Large intestine (tissue), 3 donors: ENCODE measurements at regions not wholly inside any gene's neighbourhood (a gene's known extent, or its start where the extent isn't known, plus 50 kb on each side); places are given as distances from the start of the nearest gene placed in this dataset.

ENCODE experiments used
- DNase-seq, 2 donors: peaks; one replicate each; pipeline versions ENCODE4 v3.0.0 to v3.0.0-alpha.2; 2013
- H3K27ac ChIP-seq: one replicate; pipeline ENCODE4 v1.5.1; 2013; ENCODE audit warnings: low read length
- H3K27me3 ChIP-seq: 2 replicates; pipeline ENCODE4 v1.6.1; 2013; ENCODE audit warnings: low read length; ENCODE audit not compliant: control insufficient read depth, insufficient read depth
- H3K36me3 ChIP-seq: 2 replicates; pipeline ENCODE4 v1.6.1; 2013; ENCODE audit warnings: low read length; ENCODE audit not compliant: control insufficient read depth, insufficient read depth
- H3K4me1 ChIP-seq: one replicate; pipeline ENCODE4 v1.6.1; 2013; ENCODE audit warnings: low read length; ENCODE audit not compliant: control insufficient read depth, insufficient read depth
- H3K4me3 ChIP-seq: one replicate; pipeline ENCODE4 v1.5.1; 2013; ENCODE audit warnings: low read length
- H3K9me3 ChIP-seq: one replicate; pipeline ENCODE4 v1.6.1; 2013; ENCODE audit warnings: mild to moderate bottlenecking, low read depth, low read length, moderate library complexity; ENCODE audit not compliant: control insufficient read depth
- WGBS: methylation state at CpG from one replicate; pipeline ENCODE4 v1.1.5; 2013; ENCODE audit warnings: low lambda C conversion rate; ENCODE audit not compliant: insufficient coverage; 5-methylcytosine and 5-hydroxymethylcytosine counted together

DNA sequence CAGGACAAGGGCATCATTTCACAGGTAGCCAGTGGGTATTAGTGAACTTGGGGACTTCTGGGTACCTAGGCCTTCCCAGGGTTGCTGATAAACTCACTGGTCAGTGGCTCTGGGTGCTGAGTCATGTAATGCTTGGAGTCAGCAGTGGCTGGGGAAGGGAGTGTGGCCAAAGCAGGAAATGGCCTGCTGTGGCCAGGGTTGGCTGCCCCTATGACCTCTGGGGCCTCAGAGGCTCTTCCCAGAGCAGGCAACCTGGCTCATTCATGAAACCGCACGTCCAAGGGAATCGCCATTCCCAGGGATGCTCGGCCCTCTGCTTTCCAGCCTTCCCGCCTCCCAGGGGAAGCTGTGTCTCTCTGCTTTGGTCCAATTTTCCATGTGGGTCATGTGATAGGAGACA lies 294.9 kb downstream of the DYSF start:
- Histone ChIP-seq H3K36me3 (no peaks in the 10 kb centered on the region), H3K27me3 (no peaks in the 10 kb centered on the region), H3K27ac (no peak overlapping the region), H3K4me1 (peaks cover 6% of the 10 kb centered on the region), H3K9me3 (no peaks in the 10 kb centered on the region), H3K4me3 (no peak overlapping the region)
- no peak for DNase-seq
- WGBS, result no CpG with 5 or more reads among the region's 5 CpGs

DNA sequence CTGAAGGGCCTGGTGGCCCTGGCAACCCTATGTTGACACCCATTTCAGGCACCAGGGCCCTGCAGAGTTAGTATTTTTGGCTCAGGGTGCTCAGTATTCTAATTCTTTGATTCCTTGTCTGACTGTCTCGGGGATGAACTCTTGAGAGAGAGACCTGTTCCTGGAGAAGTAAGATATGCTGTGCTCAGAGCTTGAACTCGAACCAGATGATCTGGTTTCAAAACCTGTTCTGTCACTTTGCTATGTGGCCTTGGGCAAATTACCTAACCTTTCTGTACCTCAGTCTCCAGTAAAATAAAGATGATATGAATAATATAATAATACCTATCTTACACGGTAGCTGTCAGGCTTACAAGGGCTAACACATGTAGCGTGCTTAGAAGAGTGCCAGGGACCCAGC lies 294.2 kb downstream of the DYSF start:
- Histone ChIP-seq H3K27me3 (no peaks in the 10 kb centered on the region), H3K4me3 (no peak overlapping the region), H3K36me3 (no peaks in the 10 kb centered on the region), H3K27ac (no peak overlapping the region), H3K9me3 (no peaks in the 10 kb centered on the region), H3K4me1 (peaks cover 6% of the 10 kb centered on the region)
- no peak for DNase-seq
- WGBS, result 60% methylated on average over 1 of the region's 4 CpGs

DNA sequence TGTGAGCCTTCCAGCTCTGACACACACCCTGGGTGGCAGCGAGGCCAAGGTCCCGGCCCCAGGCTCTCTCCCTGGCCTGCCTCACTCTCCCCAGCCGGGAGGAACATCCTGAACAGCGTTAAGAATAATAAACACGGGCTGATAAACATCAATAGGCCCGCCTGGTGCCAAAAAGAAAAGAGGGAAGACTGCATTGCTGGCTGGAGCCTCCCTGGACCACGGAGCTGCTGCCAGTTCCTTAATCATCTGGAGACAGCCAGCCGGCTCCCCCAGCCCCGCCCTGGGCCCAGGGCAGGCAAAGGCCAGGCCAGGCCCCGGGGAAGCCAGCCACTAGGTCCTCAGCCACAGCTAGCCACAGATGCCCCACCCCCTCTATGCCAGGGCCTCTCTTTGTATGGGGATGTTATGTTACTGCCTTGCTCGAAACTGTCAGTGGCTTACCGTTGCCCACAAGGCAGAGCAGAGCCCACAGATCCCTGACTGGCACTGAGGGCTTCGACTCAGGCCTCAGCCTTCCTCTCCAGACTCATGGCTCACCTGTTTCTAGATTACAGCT lies 293.7 kb downstream of the DYSF start:
- no peaks in the 10 kb centered on the region for H3K27me3 ChIP-seq
- no peak for DNase-seq
- H3K27ac ChIP-seq, result no peak overlapping the region
- WGBS, result no CpG with 5 or more reads among the region's 13 CpGs
- no peaks in the 10 kb centered on the region for H3K9me3 ChIP-seq
- no peak overlapping the region for H3K4me3 ChIP-seq
- no peaks in the 10 kb centered on the region for H3K36me3 ChIP-seq
- H3K4me1 ChIP-seq, result peaks cover 6% of the 10 kb centered on the region

DNA sequence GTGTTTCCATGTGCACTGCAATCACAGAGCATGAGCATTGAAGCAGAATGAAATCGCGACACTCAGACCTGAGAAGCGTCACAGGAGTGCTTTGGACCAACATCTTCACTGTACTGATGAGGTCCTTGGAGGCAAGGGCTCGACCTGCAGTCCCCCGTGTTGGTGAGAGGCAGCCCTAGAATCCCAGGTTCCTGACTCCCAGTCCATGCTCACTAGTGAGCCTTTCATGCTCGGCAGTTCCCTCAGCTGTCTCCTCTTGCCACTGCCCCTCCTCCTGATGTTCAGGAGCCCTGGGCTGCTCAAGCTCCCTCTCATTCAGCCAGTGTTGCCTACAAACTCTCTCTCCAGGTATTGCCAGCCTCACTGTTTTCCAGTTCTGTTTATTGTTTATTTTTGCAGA lies 291.4 kb downstream of the DYSF start:
- H3K4me1 ChIP-seq, result peaks cover 6% of the 10 kb centered on the region
- no peaks in the 10 kb centered on the region for H3K36me3 ChIP-seq
- H3K9me3 ChIP-seq, result no peaks in the 10 kb centered on the region
- no CpG with 5 or more reads among the region's 6 CpGs for WGBS
- no peaks in the 10 kb centered on the region for H3K27me3 ChIP-seq
- no peak for DNase-seq
- H3K27ac ChIP-seq, result no peak overlapping the region
- H3K4me3 ChIP-seq, result no peak overlapping the region

DNA sequence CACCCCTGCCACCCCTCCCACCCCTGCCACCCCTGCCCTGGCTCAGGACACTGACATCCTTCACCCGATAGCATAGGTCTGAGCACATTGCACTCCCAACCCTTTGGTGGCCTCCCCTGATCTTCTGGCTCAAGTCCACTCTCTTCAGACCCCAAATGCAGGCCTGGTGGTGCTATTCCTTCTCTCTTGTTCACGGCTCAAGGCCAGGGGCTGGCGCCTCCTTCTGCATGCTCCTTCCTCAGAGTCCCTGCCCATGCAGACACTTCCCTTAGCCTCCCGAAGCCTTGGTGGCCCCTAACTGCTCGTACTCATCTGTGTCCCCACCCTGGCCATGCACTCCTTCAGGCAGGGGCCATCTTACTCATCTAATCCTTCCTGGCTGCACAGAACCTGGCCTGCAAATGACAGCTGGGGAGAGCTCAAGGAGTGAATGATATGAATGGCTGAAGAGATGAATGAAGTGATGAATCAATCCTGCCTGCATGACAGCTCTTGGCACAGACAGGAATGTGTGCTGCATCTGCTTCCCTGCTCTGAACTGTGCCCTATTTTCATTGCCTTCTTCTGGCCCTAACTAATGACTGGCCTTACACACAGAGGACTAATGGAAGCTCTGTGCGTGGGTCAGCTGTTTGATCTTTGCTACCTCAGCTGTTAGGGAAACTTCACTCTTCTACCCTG lies 290.8 kb downstream of the DYSF start:
- Histone ChIP-seq H3K27ac (no peak overlapping the region), H3K4me3 (no peak overlapping the region), H3K27me3 (no peaks in the 10 kb centered on the region), H3K4me1 (peaks cover 6% of the 10 kb centered on the region), H3K9me3 (no peaks in the 10 kb centered on the region), H3K36me3 (no peaks in the 10 kb centered on the region)
- no CpG with 5 or more reads among the region's 6 CpGs for WGBS
- no peak for DNase-seq

DNA sequence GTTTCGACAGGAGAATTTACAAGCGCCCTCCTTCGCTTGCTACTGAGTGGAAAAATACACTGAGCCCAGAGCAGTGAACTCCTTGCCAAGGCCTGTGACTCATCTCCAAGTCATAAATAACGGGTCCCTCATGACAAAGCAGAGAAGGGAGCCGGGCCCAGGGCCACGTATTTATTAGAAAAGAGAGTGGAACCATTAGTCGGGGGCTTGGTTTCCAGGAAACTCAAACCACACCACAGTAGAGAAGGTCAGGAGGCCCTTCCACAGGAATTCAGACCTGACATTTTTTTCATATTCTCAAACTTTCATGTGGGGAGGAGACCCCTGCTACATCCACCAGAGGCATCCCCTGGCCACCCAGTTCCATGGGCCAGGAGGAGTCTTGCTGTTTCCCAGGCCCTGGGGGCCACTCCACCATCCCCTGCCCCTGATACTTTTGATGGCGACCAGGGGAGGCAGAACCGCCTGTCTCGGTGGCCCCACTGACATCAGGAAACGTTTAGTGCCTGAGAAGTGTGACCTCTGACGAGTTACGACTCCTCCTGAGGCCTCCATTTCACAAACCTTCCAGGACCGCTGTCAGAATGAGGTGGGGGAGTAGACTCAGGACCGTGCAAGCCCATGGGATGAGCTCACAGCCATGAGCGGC lies 289.7 kb downstream of the DYSF start:
- no CpG with 5 or more reads among the region's 16 CpGs for WGBS
- H3K9me3 ChIP-seq, result no peaks in the 10 kb centered on the region
- no peaks in the 10 kb centered on the region for H3K27me3 ChIP-seq
- H3K4me3 ChIP-seq, result no peak overlapping the region
- no peak overlapping the region for H3K27ac ChIP-seq
- no peaks in the 10 kb centered on the region for H3K36me3 ChIP-seq
- peaks cover 6% of the 10 kb centered on the region for H3K4me1 ChIP-seq
- DNase-seq, result no peak

DNA sequence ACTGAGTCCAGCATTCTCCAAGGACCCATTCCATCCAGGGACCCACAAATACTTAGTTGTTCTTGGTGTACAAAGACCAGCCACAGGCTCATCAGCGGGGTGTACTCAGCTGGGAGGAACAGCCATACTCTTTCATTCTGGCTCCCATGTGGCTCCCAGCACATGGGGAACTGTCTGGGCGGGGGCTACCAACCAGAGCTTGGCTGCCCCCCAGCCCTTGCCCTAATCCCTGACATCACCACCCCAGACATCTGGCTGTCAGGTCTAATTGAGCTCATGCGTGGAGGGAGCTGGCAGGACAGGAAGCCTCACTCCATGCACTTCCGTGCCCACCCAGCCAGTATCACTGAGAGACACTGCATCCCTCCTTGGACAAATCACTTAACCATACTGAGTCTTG lies 283.6 kb downstream of the DYSF start:
- H3K27ac ChIP-seq, result no peak overlapping the region
- no peaks in the 10 kb centered on the region for H3K9me3 ChIP-seq
- no peaks in the 10 kb centered on the region for H3K36me3 ChIP-seq
- no peak overlapping the region for H3K4me3 ChIP-seq
- no peaks in the 10 kb centered on the region for H3K4me1 ChIP-seq
- H3K27me3 ChIP-seq, result no peaks in the 10 kb centered on the region
- WGBS, result no CpG with 5 or more reads among the region's 4 CpGs
- DNase-seq, result no peak

DNA sequence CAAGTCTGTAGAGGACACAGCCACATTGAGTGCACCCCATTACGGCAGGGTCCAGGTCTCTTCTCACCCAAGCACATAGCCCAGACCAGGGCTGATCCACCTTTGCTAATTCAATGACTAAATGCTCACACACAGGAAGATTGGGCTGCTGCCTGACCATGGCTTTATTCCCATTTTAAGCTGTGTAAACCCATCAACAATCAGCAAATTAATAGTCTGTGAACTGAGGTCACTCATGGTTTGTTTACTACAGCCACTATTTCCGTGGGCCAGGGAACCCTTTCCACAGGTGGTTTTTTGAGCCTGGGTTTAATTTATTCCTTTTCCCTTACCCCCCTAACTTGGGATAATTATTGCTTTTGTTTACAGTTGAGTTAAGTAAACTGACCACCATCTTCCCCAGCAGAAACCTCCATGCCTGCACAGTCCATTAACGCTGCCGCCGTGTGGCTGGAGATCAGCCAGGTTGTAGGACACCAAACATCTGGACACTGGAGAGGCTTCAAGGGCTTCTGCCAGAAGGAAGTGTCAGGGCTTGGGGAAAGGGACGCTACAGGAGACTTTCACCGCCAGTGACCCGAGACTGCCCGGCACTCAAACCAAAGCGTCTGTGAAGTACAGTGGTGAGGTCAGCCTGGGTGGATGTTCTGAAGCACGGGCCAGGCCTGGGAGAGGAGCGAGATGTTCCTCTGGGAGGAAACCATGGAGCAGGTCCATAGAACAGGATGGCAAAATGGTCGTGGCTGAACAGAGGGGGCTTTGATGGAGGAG lies 282.9 kb downstream of the DYSF start:
- Histone ChIP-seq H3K4me3 (no peak overlapping the region), H3K9me3 (no peaks in the 10 kb centered on the region), H3K4me1 (no peaks in the 10 kb centered on the region), H3K27ac (no peak overlapping the region), H3K27me3 (no peaks in the 10 kb centered on the region), H3K36me3 (no peaks in the 10 kb centered on the region)
- no CpG with 5 or more reads among the region's 13 CpGs for WGBS
- DNase-seq, result no peak
